ENCODE measurements at regions not wholly inside any gene's neighbourhood (a gene's known extent, or its start where the extent isn't known, plus 50 kb on each side); places are given as distances from the start of the nearest gene placed in this dataset.

DNA sequence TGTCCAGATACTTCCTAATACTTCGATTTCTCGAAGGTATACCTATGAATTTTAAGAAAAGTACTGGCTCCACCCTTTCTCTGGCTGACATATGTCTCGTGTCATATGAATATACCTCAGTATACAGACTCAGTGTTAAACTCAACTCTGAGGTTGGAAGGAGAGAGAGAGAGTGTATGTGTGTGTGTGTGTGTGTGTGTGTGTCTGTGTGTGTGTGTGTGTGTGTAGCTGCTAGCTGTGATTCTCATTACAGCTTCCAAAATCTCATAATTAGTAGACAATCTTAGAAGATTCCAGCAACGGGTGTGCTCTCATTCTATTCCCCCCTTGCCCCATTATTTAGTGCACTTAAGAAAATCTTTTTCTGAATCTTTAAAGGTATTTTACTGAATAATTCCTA is 380.3 kb upstream of the B3GALT2 start:
- DNase-seq, result no peak

- no peak for DNase-seq
Observed at GRCh38 chr1:193565971-193566577, 379.7 kb upstream of the B3GALT2 start.

GRCh38 chr1:193562121-193562520 is 375.7 kb upstream of the B3GALT2 start:
- no peak for DNase-seq

- DNase-seq, result no peak
Observed at GRCh38 chr1:193558491-193559028, 372.1 kb upstream of the B3GALT2 start.

DNA sequence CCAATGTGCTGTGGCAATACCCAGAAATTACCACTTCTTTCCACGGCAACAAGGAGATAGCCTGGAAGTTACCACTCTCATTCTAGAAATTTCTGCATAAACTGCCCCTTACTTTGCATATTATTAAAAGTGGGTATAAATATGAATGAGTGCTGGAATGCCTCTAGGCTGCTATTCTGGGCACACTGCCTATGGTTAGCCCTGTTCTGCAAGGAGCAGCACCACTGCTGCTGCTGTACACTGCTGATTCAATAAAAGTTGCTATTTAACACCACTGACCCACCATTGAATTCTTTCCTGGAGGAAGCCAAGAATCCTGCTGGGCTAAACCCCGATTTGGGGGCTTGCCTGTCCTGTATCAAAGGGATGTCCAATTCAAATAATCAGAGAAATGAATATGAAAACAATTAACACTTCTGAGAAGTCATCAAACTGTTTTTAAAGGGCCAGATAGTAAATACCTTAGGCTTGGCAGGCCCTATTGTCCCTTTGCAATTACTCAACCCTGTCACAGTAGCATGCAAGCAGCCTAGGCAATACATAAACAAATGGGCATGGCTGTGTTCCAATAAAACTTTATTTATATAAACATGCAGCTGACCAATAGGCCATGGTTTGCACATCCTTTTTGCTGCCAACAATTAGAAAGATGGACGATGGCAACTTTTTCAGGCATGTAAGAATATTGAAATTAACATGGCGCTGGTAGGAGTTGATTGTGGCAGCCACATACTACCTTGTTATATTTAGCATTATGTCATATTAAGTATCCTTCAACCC is 369.4 kb upstream of the B3GALT2 start:
- DNase-seq, result no peak

- no peak for DNase-seq
Observed at GRCh38 chr1:193553564-193553963, 367.2 kb upstream of the B3GALT2 start.

DNA sequence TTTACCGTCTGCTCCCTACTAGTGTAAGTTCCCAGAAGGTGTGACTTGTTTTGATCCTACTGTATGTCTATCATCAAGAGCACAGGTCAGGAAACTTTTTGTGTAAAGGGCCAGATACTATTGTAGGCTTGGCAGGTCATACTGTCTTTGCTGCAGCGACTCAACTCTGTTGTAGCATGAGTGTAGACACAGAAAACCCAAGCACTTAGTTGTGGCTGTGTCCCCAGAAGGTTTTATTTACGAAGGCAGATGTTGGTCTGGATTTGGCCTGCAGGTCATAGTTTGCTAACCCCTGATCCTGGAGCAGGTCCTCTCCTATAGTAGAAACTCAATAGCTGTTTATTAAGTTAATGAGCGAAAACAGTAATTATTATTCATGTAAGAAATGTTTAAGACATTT is 365.9 kb upstream of the B3GALT2 start:
- DNase-seq, result no peak

DNA sequence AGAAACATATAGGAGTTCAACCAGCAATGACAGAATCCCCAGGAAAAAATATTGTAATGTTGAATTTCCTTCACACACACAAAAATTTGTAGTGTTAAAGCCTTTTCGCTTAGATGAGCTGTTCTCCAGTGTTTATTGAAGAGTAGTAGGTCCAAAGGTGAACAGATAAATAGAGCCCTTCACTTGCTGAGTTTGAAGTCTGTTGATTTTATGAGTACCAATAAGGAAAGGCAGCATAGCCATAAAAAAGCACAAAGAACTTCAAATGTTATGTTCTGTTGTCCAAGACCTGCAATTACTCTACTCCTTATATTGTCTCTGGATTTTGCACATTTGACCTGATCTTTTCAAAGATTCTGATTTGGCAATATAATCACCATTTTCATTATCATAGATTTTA is 362.7 kb upstream of the B3GALT2 start:
- DNase-seq, result no peak

- no peak for DNase-seq
Observed at GRCh38 chr1:193545171-193545570, 358.8 kb upstream of the B3GALT2 start.

DNA sequence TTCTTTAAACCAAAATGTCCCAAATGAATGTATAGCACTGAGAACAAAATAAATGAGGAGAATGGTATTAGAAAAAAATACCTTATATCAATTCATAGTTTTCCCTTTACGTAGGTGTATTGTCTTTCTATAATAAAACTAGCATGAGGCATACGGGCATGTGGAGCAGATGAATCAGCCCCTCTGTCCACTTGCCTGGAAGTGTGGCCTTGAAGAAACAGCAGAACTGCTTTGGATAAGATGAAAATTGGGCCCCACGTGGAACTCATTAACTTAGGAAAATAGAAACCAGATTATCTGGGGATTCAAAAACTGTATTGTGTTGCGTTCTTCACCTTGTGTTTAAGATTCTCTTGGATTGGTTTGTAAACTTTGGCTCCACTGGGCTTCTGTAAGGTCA is 356.8 kb upstream of the B3GALT2 start:
- DNase-seq, result no peak

- no peak for DNase-seq
Observed at GRCh38 chr1:193542690-193543089, 356.3 kb upstream of the B3GALT2 start.

DNA sequence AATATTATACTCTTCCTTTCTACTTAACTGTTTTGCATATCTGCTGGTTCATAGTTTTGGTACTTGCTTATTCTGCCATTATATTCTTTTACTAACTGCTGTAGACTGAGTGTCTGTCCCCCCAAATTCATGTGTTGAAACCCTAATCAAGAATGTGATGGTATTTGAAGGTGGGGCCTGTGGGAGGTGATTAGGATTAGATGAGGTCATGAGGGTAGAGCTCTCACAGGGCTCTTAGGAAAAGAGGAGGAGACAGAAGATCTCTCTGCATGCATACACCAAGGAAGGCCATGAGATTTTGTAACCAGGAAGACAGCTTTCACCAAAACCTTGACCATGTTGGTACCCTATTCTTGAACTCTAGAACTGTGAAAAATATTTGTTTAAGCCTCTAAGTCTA is 354.1 kb upstream of the B3GALT2 start:
- DNase-seq, result no peak

GRCh38 chr1:193539731-193540459 is 353.5 kb upstream of the B3GALT2 start:
- DNase-seq, result no peak

- no peak for DNase-seq
Observed at GRCh38 chr1:193538680-193539079, 352.3 kb upstream of the B3GALT2 start.

DNA sequence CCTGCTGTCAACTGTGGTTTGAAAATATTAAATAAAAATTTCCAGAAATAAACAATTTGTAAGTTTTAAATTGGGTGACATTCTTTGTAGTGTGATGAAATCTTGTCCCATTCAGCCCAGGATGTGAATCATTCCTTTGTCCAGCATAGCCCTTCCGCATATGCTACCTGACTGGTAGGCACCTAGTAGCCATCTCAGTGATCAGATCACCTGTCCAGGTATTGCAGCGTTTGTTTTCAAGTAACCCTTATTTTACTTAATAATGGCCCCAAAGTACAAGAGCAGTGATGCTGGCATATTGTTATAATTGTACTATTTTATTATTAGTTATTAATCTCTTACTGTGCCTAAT is 351.6 kb upstream of the B3GALT2 start:
- no peak for DNase-seq

GRCh38 chr1:193537266-193538002 is 351.0 kb upstream of the B3GALT2 start:
- DNase-seq, result no peak

GRCh38 chr1:193533853-193534252 is 347.4 kb upstream of the B3GALT2 start:
- no peak for DNase-seq

DNA sequence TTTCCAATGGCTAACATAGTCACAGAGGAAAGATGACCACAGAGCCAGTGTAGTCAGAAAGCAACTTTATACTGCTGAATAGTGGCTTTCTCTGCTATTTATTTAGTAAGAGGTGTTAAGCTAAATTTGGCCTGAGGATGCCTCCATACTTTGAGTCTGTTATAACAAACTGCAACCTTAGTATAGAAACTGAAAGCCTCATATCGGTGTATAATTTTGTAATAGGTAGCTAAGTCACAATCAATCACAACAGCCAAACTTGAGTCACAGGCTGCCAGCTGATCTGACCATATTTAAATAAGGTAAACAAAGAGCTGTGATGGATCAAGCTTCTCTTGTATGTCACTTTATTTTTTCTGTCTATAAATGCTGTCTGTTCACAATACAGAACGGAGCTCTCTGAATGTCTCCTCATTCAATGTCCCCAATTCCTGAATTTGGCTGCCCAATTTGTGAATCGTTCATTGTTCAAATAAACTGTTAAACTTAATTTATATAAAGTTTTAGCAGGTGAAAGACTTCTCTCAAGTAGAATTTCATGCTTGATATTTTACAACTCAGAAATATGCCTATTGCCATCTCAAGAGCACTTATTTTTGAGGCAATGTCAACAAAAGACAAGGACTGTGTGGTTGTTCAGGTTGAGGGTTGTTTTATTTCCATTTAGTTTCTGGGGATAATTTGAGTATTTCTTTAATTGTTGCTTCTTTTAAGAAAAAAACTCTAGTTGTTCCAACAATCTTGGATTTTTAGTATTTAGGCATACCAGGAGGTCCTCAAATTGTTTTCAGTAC is 339.7 kb upstream of the B3GALT2 start:
- DNase-seq, result no peak

- no peak for DNase-seq
Observed at GRCh38 chr1:193525411-193525810, 339.0 kb upstream of the B3GALT2 start.

DNA sequence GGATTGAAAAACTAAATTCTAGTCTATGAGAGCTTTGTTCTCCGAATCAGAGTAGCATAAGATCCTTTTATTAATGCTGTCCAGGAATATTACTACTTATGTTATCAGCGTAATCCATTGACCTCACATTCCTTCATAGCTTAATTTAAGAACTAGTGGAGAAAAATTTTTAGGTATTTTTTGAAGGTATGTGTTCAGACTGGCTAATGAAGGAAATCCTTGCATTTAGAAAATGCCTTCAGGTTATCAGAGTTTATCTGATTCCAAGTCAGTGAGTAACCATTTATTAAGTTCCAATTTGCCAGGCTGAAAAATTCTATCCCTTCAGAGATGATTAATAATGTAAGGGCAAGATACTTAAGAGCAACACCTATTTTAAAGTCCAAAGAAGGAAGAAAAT is 338.2 kb upstream of the B3GALT2 start:
- no peak for DNase-seq

DNA sequence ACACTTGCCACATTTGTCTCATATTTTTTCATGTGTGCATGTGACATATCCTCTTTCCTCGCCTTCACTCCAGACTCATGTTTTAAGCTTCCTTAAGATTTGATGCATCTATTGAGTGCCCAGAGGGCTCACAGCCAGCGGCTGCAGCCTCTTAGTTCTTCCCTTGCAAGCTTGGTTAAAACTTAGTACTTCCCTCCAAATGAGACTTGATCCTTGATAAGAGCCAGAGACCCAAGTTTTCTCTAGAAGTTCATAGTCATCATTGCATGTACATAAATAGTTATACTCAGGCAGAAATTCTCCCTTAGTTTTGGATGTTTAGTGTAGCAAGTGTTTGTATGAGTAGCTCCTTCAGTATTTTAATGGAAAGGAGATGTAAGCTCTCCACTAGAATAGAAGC is 337.6 kb upstream of the B3GALT2 start:
- DNase-seq, result no peak

- DNase-seq, result no peak
Observed at GRCh38 chr1:193520472-193520871, 334.1 kb upstream of the B3GALT2 start.
